Chondrocyte (in vitro differentiated cells): ENCODE measurements at regions not wholly inside any gene's neighbourhood (a gene's known extent, or its start where the extent isn't known, plus 50 kb on each side); places are given as distances from the start of the nearest gene placed in this dataset.
"Not testable (repeated sequence)": the region's sequence is repeated elsewhere in the genome, so short reads cannot be mapped to it uniquely, and the experiment has no call there.

Experiments
- DNase-seq: peaks from one replicate; pipeline ENCODE4 v3.0.0; 2021; ENCODE audit warnings: mixed read lengths, low spot score
- H3K27ac Mint-ChIP-seq: one replicate; pipeline ENCODE4 v1.8.0; 2021; ENCODE audit warnings: mild to moderate bottlenecking, moderate library complexity, mixed read lengths; ENCODE audit not compliant: unreplicated experiment
- H3K27me3 Mint-ChIP-seq: 2 replicates; pipeline ENCODE4 v1.8.0; 2021; ENCODE audit warnings: low read depth, mixed read lengths
- H3K36me3 Mint-ChIP-seq: 2 replicates; pipeline ENCODE4 v1.8.0; 2021; ENCODE audit warnings: low read depth, mixed read lengths
- H3K4me1 Mint-ChIP-seq: 2 replicates; pipeline ENCODE4 v1.8.0; 2021; ENCODE audit warnings: low read depth, mild to moderate bottlenecking, mixed read lengths
- H3K4me3 Mint-ChIP-seq: one replicate; pipeline ENCODE4 v1.8.0; 2021; ENCODE audit warnings: mild to moderate bottlenecking, moderate library complexity, mixed read lengths; ENCODE audit not compliant: unreplicated experiment
- H3K9me3 Mint-ChIP-seq: 2 replicates; pipeline ENCODE4 v1.8.0; 2021; ENCODE audit warnings: low read depth, mixed read lengths
- CTCF ChIP-seq: fragments of 200-600 bp; sonication (generic); IDR thresholded peaks from 2 replicates; pipeline ENCODE4 v1.5.0; 2021; ENCODE audit warnings: antibody characterized with exemption, mild to moderate bottlenecking, moderate library complexity

- no peaks in the 10 kb centered on the region for H3K4me1 Mint-ChIP-seq
- no peak for TF ChIP-seq CTCF
- no peaks in the 10 kb centered on the region for H3K36me3 Mint-ChIP-seq
- H3K27ac Mint-ChIP-seq = no peak overlapping the region
- no peak overlapping the region for H3K4me3 Mint-ChIP-seq
- DNase-seq = no peak
- H3K27me3 Mint-ChIP-seq = no peaks in the 10 kb centered on the region
- peaks cover 21% of the 10 kb centered on the region for H3K9me3 Mint-ChIP-seq
Measured at GRCh38 chr18:37844209-37844970, 278.8 kb upstream of the CELF4 start.

DNA sequence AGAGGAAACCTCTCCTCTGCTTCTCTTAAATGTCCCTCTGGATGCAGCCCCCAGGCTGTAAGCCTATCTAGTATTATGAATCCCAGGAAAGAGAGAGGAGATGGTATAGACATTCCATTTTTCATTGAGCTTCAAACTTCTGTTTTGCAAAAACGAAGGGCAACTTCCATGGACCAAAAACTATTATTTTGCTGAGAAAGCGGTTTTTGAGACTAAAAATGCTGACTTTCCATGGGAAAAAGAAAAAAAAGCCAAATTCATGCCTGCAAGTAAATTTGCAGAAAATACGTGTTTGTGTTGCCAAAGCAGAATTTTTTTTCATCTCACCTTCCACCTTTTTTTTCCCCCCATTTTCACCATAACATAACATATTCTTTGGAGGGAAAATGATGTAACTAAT is 272.5 kb upstream of the CELF4 start:
- Mint-ChIP-seq H3K27me3 (no peaks in the 10 kb centered on the region), H3K4me1 (no peaks in the 10 kb centered on the region), H3K4me3 (no peak overlapping the region), H3K9me3 (peaks cover 23% of the 10 kb centered on the region), H3K27ac (no peak overlapping the region), H3K36me3 (no peaks in the 10 kb centered on the region)
- no peak for TF ChIP-seq CTCF
- no peak for DNase-seq

DNA sequence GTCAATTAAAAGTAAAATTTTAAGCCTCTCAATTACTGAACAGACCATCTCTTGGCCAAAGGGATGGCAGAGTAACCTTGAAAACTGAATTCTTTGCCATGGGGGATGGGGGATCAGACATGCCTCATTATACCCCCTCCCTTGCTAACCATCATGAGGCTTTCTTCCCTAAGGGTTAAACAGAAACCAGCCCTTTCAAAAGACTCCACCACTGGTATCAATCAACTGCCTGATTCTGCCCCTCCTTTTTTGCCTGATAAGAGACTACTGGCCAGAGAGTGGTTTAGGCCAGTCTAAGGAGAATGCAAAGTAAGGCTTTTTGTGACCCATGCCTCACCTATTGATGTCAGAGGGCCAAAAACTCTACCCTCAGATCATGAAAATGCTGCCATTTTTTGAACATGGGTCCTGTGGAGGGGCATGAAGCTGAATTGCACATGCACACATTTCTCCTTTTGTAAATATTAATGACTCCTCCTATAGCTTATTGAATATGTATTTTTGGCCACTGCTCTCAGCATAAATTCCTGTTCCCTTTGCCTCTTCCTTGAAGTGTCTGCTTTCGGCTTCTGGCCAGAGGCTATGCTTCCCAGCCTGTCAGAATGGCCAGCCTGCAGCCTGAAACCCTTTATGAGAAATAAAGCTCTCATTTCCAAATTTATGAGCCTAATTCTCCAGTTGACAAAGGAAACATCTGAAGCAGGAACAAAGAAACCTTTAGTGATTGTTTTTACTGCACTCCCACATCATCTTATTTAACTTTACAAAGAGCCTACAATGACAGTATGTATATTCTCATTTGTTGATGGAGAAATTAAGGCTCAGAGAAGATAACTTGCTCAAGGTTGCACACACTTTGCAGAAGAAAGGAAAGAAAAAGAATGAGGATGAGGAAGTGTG is 270.7 kb upstream of the CELF4 start:
- H3K9me3 Mint-ChIP-seq = peaks cover 33% of the 10 kb centered on the region
- no peak for DNase-seq
- no peak overlapping the region for H3K4me3 Mint-ChIP-seq
- H3K36me3 Mint-ChIP-seq = no peaks in the 10 kb centered on the region
- no peak overlapping the region for H3K27ac Mint-ChIP-seq
- no peaks in the 10 kb centered on the region for H3K27me3 Mint-ChIP-seq
- TF ChIP-seq CTCF = no peak
- H3K4me1 Mint-ChIP-seq = no peaks in the 10 kb centered on the region

DNA sequence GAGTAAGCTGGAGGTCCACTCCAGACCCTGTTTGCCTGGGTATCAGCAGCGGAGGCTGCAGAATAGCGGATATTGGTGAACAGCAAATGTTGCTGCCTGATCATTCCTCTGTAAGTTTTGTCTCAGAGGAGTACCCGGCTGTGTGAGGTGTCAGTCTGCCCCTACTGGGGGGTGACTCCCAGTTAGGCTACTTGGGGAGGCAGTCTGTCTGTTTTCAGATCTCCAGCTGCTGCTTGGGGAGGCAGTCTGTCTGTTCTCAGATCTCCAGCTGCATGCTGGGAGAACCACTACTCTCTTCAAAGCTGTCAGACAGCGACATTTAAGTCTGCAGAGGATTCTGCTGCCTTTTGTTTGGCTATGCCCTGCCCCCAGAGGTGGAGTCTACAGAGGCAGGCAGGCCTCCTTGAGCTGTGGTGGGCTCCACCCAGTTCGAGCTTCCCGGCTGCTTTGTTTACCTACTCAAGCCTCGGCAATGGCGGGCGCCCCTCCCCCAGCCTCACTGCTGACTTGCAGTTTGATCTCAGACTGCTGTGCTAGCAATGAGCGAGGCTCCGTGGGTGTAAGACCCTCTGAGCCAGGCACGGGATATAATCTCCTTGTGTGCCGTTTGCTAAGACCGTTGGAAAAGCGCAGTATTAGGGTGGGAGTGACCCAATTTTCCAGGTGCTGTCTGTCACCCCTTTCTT is 266.6 kb upstream of the CELF4 start:
- H3K4me1 Mint-ChIP-seq, H3K27ac Mint-ChIP-seq, DNase-seq, H3K27me3 Mint-ChIP-seq, H3K4me3 Mint-ChIP-seq, H3K36me3 Mint-ChIP-seq: not testable (repeated sequence)
- peaks cover 30% of the 10 kb centered on the region for H3K9me3 Mint-ChIP-seq

- Mint-ChIP-seq H3K4me1 (no peaks in the 10 kb centered on the region), H3K9me3 (peaks cover 30% of the 10 kb centered on the region), H3K27ac (no peak overlapping the region), H3K27me3 (no peaks in the 10 kb centered on the region), H3K36me3 (no peaks in the 10 kb centered on the region), H3K4me3 (no peak overlapping the region)
- no peak for TF ChIP-seq CTCF
- DNase-seq = no peak
Measured at GRCh38 chr18:37812961-37813360, 247.4 kb upstream of the CELF4 start.
